ENCODE measurements at regions not wholly inside any gene's neighbourhood (a gene's known extent, or its start where the extent isn't known, plus 50 kb on each side); places are given as distances from the start of the nearest gene placed in this dataset.

DNA sequence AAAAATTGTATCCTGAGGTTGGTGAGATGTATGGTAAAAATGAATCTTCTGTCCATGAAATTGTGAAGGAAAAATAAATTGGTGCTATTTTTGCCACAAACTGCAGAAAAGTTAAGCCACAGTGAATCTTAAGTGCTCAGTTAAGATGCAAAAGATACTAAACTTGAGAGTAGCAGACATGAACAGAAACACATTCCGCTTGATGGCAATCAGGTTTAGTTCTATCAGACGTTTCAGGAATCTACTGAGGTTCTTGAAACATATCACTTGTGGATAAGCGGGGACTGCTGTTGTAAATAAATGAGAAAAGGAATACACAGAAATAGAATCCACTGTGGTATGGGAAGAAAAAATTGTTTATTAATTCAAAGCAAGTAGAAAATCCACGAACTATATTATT, 311.2 kb upstream of the PRR16 start:
- no peaks in the 10 kb centered on the region for H3K36me3 ChIP-seq
- 75 to 79% methylated on average over 4 of the region's 4 CpGs for WGBS, 2 donors
- H3K27ac ChIP-seq, result no peak overlapping the region
- DNase-seq, result no peak
- TF ChIP-seq POLR2A (IDR thresholded peaks at IDR 0.05), result no peak
- TF ChIP-seq, protein P1, sequence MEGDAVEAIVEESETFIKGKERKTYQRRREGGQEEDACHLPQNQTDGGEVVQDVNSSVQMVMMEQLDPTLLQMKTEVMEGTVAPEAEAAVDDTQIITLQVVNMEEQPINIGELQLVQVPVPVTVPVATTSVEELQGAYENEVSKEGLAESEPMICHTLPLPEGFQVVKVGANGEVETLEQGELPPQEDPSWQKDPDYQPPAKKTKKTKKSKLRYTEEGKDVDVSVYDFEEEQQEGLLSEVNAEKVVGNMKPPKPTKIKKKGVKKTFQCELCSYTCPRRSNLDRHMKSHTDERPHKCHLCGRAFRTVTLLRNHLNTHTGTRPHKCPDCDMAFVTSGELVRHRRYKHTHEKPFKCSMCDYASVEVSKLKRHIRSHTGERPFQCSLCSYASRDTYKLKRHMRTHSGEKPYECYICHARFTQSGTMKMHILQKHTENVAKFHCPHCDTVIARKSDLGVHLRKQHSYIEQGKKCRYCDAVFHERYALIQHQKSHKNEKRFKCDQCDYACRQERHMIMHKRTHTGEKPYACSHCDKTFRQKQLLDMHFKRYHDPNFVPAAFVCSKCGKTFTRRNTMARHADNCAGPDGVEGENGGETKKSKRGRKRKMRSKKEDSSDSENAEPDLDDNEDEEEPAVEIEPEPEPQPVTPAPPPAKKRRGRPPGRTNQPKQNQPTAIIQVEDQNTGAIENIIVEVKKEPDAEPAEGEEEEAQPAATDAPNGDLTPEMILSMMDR (IDR thresholded peaks at IDR 0.05), result no peak
- no peaks in the 10 kb centered on the region for H3K9me3 ChIP-seq
- intact Hi-C loops (cut with DNase I), result no loop called here
- no peaks in the 10 kb centered on the region for H3K27me3 ChIP-seq
- H3K4me1 ChIP-seq, result no peaks in the 10 kb centered on the region
- H3K4me3 ChIP-seq (replicated peaks in 1 of 3), result no peak overlapping the region

DNA sequence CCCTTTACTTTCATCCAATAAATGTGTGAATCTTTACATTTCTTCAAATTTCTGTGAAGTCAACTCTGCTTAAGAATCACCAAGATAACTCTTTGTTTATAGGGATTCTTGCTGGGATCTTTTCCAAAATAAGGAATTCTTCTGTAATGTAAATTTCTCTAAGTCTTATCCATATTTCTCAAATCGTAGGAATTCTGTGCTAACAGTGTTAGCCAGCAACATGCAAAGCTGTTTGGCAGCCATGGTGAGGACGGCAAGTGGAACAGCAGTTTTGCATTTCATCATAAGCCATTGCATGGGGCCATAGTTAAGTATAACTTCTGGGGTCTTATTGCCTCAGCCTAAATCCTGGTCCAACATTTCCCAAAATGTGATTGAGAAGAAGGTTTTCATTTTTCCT, 310.5 kb upstream of the PRR16 start:
- Histone ChIP-seq H3K27me3 (no peaks in the 10 kb centered on the region), H3K4me3 (replicated peaks in 1 of 3) (no peak overlapping the region), H3K9me3 (no peaks in the 10 kb centered on the region), H3K4me1 (no peaks in the 10 kb centered on the region), H3K36me3 (no peaks in the 10 kb centered on the region), H3K27ac (no peak overlapping the region)
- no peak for DNase-seq
- WGBS, 2 donors, result 74 to 86% methylated on average over 2 of the region's 2 CpGs
- TF ChIP-seq, protein P1 (IDR thresholded peaks at IDR 0.05), result no peak
- TF ChIP-seq POLR2A (IDR thresholded peaks at IDR 0.05), result no peak
- intact Hi-C loops (cut with DNase I), result no loop called here

DNA sequence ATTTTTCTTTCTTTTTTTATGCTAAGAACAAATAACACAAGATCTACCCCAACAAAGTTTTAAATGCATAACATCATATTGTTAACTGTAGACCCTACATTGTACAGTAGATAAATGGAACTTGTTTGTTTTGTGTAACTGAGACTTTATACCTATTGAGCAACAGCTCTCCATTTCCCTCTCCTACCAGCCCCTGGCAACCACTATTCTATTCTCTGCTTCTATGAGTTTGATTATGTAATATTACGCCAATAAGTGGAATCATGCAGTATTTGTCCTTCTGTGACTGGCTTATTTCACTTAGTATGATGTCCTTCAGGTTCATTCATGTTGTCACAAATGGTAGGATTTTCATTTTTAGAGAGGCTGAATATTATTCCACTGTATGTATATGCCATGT, 308.2 kb upstream of the PRR16 start:
- DNase-seq, result no peak
- intact Hi-C loops (cut with DNase I), result no loop called here
- WGBS, 2 donors, result 93 to 95% methylated on average over 1 of the region's 1 CpG
- no peak for TF ChIP-seq POLR2A (IDR thresholded peaks at IDR 0.05)
- TF ChIP-seq, protein P1 (IDR thresholded peaks at IDR 0.05), result no peak
- Histone ChIP-seq H3K9me3 (no peaks in the 10 kb centered on the region), H3K36me3 (no peaks in the 10 kb centered on the region), H3K27me3 (no peaks in the 10 kb centered on the region), H3K4me1 (no peaks in the 10 kb centered on the region), H3K4me3 (replicated peaks in 1 of 3) (no peak overlapping the region), H3K27ac (no peak overlapping the region)

DNA sequence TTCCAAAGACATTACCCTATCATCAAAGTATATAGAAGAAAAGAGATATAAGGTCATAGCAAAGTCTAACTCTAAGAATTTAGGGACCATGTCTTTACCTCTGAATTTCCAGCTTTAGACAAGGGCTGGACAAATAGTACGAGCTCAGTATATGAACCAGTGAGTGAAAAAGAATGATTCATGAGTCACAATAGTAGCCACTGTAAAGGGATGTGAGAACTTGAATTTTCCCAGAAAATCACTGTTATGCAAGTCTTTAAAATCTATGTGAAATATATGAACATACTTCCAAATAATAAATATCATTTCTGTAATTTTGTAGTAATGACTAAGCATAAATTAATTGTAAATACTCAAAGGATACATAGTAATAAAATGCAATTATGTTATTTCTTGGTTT, 305.9 kb upstream of the PRR16 start:
- no peak for DNase-seq
- Histone ChIP-seq H3K27ac (no peak overlapping the region), H3K27me3 (no peaks in the 10 kb centered on the region), H3K4me3 (replicated peaks in 1 of 3) (no peak overlapping the region), H3K36me3 (no peaks in the 10 kb centered on the region), H3K4me1 (no peaks in the 10 kb centered on the region), H3K9me3 (no peaks in the 10 kb centered on the region)
- intact Hi-C loops (cut with DNase I), result no loop called here
- 90 to 94% methylated on average over 1 of the region's 1 CpG for WGBS, 2 donors
- no peak for TF ChIP-seq POLR2A (IDR thresholded peaks at IDR 0.05)
- TF ChIP-seq, protein P1 (IDR thresholded peaks at IDR 0.05), result no peak

DNA sequence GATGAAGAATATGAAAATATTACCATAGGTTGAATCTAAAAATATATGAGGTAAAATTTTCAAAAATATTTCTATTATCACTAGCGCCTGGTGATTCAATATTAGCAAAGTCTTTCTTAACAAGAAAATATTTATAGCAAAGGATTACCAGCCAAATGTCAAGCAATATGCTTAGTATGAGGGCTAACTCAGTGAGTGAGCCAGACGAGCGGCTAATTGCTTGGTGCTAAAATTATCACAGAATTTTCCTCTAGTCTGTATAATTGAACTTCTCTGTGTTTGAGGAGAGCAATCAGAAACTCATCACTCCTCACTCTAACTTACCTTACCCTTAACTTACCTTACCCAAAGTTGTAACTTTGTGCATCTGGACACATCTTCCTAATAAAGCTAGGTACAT, 304.9 kb upstream of the PRR16 start:
- H3K4me1 ChIP-seq, result no peaks in the 10 kb centered on the region
- H3K36me3 ChIP-seq, result no peaks in the 10 kb centered on the region
- no peak for DNase-seq
- intact Hi-C loops (cut with DNase I), result no loop called here
- no peaks in the 10 kb centered on the region for H3K27me3 ChIP-seq
- H3K4me3 ChIP-seq (replicated peaks in 1 of 3), result no peak overlapping the region
- TF ChIP-seq POLR2A (IDR thresholded peaks at IDR 0.05), result no peak
- TF ChIP-seq, protein P1 (IDR thresholded peaks at IDR 0.05), result no peak
- WGBS, 2 donors, result 89 to 90% methylated on average over 3 of the region's 3 CpGs
- H3K9me3 ChIP-seq, result no peaks in the 10 kb centered on the region
- H3K27ac ChIP-seq, result no peak overlapping the region
